Subcutaneous abdominal adipose tissue (tissue), 5 donors: ENCODE measurements at regions not wholly inside any gene's neighbourhood (a gene's known extent, or its start where the extent isn't known, plus 50 kb on each side); places are given as distances from the start of the nearest gene placed in this dataset.

Source experiments
- H3K27ac ChIP-seq: one replicate; pipeline ENCODE4 v1.7.0; 2013; ENCODE audit warnings: low read depth, mild to moderate bottlenecking, inconsistent platforms, low read length, moderate library complexity
- H3K27me3 ChIP-seq, 5 donors: one replicate each; pipeline ENCODE4 v1.7.0; 2013; ENCODE audit warnings: low read length in 5 of 5, inconsistent platforms in 1 of 5; ENCODE audit not compliant: control insufficient read depth in 5 of 5, insufficient read depth in 4 of 5
- H3K36me3 ChIP-seq, 5 donors: one replicate each; pipeline ENCODE4 v1.7.0; 2013; ENCODE audit warnings: low read length in 5 of 5; ENCODE audit not compliant: control insufficient read depth in 5 of 5, insufficient read depth in 5 of 5
- H3K4me1 ChIP-seq, 5 donors: one replicate each; pipeline ENCODE4 v1.7.0; 2013; ENCODE audit warnings: low read length in 5 of 5, mild to moderate bottlenecking in 3 of 5, moderate library complexity in 1 of 5; ENCODE audit not compliant: control insufficient read depth in 5 of 5, insufficient read depth in 5 of 5
- H3K4me3 ChIP-seq, 5 donors: one replicate each; pipeline ENCODE4 v1.7.0; 2013; ENCODE audit warnings: low read length in 5 of 5, low read depth in 1 of 5
- H3K9ac ChIP-seq, 5 donors: one replicate each; pipeline ENCODE4 v1.7.0; 2013; ENCODE audit warnings: low read length in 5 of 5, mild to moderate bottlenecking in 4 of 5, moderate library complexity in 3 of 5
- H3K9me3 ChIP-seq, 5 donors: one replicate each; pipeline ENCODE4 v1.7.0; 2013; ENCODE audit warnings: low read length in 5 of 5; ENCODE audit not compliant: control insufficient read depth in 5 of 5
- donor health status: healthy.
- donor health status: healthy.
- donor health status: healthy.
- donor health status: healthy.
- donor health status: healthy.

DNA sequence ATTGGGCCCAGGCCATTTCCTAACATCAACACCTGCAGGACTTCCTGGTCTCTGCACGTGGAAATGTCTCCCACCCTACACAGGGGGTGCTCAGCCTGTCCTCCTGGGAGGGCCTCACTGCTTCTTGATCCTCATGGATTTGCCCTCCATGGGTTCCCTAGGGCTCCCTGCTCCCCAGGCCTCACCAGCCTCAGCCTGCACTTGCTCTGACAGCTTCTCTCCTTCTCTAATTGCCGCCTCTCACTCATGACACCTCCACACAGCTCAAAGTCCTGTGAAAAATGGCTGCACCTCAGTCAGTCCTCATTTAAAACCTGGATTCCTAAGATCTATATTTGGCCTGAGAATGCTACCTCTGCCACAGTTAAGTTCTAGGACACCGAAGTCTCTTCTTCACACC is 130.6 kb downstream of the PXDC1 start:
- peaks cover 0 to 14% (median 3%) of the 10 kb centered on the region in 5 donors for H3K27me3 ChIP-seq
- no peak overlapping the region for H3K27ac ChIP-seq
- H3K4me1 ChIP-seq: no peaks in the 10 kb centered on the region
- no peak overlapping the region for H3K4me3 ChIP-seq
- no peak overlapping the region for H3K9ac ChIP-seq
- H3K36me3 ChIP-seq: no peaks in the 10 kb centered on the region
- no peaks in the 10 kb centered on the region for H3K9me3 ChIP-seq

DNA sequence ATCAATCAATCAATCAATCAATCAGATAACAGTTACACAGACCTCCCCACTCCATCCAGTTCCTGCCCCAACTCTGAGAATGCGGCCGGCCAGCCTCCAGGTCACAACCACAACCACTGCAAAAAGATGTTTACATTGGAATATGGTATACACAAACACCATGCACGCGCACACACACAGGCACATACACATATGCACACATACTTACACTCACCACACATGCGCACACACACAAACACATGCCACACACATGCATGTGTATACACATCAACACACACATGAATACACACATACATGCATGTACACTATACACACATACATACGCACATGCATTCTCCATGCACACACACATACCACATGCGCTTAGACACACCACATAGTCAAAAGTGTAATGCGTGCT is 131.1 kb downstream of the PXDC1 start:
- H3K27me3 ChIP-seq: peaks cover 0 to 11% (median 0%) of the 10 kb centered on the region in 5 donors
- H3K4me3 ChIP-seq: no peak overlapping the region
- no peak overlapping the region for H3K27ac ChIP-seq
- no peaks in the 10 kb centered on the region for H3K4me1 ChIP-seq
- no peaks in the 10 kb centered on the region for H3K9me3 ChIP-seq
- H3K9ac ChIP-seq: no peak overlapping the region
- no peaks in the 10 kb centered on the region for H3K36me3 ChIP-seq

DNA sequence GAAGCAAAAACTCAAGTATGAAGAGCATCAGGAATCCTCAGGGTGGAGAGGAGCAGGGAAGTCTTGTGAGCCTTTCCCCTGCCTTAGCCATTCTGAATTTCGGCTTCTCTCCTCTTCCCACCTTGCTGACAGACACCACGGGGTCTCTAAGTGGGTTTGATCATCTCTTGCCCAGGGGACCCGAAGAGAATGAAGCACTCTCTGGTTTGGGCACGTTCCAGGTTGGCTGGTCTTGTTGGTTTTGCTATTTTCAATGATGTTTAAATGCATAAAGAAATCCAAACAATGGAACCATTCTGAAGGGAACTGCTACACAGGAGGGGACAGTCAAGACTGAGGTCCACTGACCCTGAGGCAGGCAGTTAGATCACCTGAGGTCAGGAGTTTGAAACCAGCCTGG is 131.7 kb downstream of the PXDC1 start:
- Histone ChIP-seq H3K4me1 (no peaks in the 10 kb centered on the region), H3K9ac (no peak overlapping the region), H3K36me3 (no peaks in the 10 kb centered on the region), H3K4me3 (no peak overlapping the region), H3K27me3 (peaks cover 0 to 11% (median 0%) of the 10 kb centered on the region in 5 donors), H3K9me3 (no peaks in the 10 kb centered on the region), H3K27ac (no peak overlapping the region)

DNA sequence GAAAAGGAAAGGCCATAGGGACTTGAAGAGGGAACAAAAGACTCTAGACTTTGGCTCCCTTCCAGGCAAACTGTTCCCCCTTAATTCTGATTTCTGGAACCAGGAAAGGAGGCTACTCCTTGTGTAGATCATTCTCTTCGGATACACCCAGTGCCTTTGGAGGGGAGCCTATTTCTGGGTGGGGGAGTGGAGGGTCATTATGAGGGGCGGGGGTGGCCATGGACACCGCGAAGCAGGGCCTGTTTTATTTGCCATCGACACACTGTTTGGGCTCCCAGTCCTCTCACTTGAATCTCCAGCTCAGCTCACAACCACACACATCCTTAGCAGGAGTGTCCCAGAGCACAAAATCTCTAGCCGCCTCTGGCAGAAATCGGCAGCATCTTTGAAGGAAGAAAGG is 132.3 kb downstream of the PXDC1 start:
- no peaks in the 10 kb centered on the region for H3K9me3 ChIP-seq
- no peaks in the 10 kb centered on the region for H3K36me3 ChIP-seq
- peaks cover 0 to 10% (median 0%) of the 10 kb centered on the region in 5 donors for H3K27me3 ChIP-seq

DNA sequence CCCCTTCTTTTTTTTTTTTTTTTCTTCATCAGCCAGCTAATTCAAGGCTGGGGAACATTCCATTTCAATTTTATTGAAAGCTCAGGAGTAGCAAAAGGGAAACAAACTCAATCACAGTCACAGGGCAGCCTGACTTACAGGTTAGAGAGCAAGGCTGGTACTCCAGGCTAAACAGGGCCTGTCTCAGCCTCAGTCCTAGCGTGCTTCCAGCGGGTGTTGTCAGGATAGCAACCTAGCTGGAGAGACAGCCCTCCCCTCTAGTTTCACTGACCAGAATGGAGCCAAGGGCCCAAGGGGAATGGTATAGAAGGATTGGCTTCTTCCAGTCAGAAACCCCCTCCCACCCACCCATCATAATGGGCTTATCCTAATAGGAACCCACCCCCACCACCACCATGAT is 132.9 kb downstream of the PXDC1 start:
- H3K27ac ChIP-seq: no peak overlapping the region
- H3K36me3 ChIP-seq: no peaks in the 10 kb centered on the region
- H3K27me3 ChIP-seq: peaks cover 0 to 4% (median 0%) of the 10 kb centered on the region in 5 donors
- no peaks in the 10 kb centered on the region for H3K4me1 ChIP-seq
- no peak overlapping the region for H3K4me3 ChIP-seq
- H3K9me3 ChIP-seq: no peaks in the 10 kb centered on the region
- no peak overlapping the region for H3K9ac ChIP-seq

More for the DNA sequence above, 132.3 kb downstream of the PXDC1 start:
- Histone ChIP-seq H3K27ac (no peak overlapping the region), H3K4me3 (no peak overlapping the region), H3K9ac (no peak overlapping the region), H3K4me1 (no peaks in the 10 kb centered on the region)

DNA sequence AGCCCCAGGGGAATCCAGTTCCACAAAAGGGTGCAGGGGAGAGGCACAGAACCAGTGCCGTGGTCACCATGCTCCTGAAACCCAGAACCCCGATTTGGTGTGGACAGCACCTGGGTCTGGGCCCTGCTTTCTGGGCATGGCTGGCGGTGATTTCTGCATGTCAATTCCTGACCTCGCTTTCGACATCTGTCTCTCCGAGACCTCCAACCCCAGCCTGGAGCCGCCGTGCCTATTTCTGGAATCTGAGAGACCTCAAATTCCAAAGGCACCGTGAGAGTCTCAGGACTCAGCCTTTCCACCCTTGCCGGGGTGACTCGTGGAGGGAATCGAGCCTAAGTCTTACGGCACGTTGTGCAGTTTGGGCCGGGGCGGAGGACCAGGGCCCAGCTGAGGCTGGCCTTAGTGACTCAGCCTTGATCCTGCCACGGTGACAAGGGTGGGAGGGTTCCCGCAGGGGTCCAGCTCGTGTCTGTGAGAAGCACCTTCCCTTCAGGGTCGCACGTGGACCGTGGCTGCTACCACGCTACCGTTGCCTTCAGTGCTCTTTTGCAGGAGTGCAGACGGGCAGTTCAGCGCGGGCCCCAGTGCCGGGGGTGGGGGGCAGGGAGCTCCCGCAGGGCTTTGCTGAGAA is 133.7 kb downstream of the PXDC1 start:
- Histone ChIP-seq H3K4me3 (no peak overlapping the region), H3K27ac (no peak overlapping the region), H3K9ac (no peak overlapping the region), H3K27me3 (no peaks in the 10 kb centered on the region), H3K36me3 (no peaks in the 10 kb centered on the region), H3K4me1 (no peaks in the 10 kb centered on the region), H3K9me3 (no peaks in the 10 kb centered on the region)

DNA sequence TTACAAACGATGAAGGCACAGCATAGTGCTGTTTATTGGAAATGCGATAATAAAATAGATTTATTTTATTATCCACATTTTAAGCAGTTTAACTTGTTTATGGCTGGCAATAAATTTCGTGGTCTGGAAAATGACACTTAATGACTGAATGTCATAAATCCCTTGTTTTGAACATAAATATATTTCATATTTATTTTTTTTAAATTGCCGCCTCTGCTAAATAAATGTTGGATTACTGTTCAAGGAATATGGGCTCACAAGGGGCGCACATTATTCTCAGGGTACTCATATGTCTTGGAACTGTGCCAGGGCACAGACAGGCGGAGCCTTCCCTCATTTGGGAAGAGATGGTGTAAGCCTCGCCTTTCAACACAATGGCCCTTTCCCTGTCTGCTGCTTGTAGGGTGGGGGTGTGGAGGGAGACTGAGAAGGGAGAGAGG is 134.3 kb downstream of the PXDC1 start:
- Histone ChIP-seq H3K9ac (no peak overlapping the region), H3K4me3 (no peak overlapping the region), H3K9me3 (no peaks in the 10 kb centered on the region), H3K27me3 (no peaks in the 10 kb centered on the region), H3K4me1 (no peaks in the 10 kb centered on the region), H3K36me3 (no peaks in the 10 kb centered on the region), H3K27ac (no peak overlapping the region)

DNA sequence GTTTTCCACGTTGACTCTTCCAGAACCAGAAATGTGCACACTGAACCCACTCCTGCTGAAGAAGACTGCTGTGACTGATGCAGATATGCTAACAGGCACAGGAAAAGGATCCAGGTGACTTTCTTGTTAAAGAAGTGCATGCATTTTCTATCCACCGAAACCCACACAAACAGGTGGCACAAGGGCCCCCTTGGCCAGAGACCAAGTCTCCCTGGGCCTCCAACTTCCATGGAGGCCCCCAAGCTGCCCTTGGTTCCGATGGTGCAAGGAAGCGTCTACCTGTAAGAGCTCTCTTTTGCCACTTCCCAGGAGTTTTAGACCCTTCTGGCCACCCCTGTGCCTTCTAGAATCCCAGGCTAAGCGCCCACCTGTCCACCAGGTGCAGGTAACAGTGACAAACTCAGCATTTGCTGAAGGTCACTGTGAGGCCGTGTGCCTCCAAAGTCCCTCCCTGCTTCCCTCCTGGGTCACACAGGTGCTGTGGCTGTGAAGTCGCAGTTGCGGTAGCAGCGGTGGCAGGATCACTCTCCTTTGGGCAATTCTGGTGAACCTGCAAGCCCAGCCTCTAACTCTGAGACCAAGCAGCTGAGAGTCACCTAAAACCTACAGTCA is 134.8 kb downstream of the PXDC1 start:
- Histone ChIP-seq H3K27me3 (no peaks in the 10 kb centered on the region), H3K9ac (no peak overlapping the region), H3K36me3 (no peaks in the 10 kb centered on the region), H3K4me3 (no peak overlapping the region), H3K4me1 (no peaks in the 10 kb centered on the region), H3K9me3 (no peaks in the 10 kb centered on the region), H3K27ac (no peak overlapping the region)

- no peaks in the 10 kb centered on the region for H3K4me1 ChIP-seq
- no peaks in the 10 kb centered on the region for H3K36me3 ChIP-seq
- no peak overlapping the region for H3K9ac ChIP-seq
- H3K27me3 ChIP-seq: peaks cover 0 to 2% (median 0%) of the 10 kb centered on the region in 5 donors
- no peak overlapping the region for H3K4me3 ChIP-seq
- no peaks in the 10 kb centered on the region for H3K9me3 ChIP-seq
- H3K27ac ChIP-seq: no peak overlapping the region
Observed at GRCh38 chr6:3615391-3616380, 135.8 kb downstream of the PXDC1 start.

- Histone ChIP-seq H3K9me3 (no peaks in the 10 kb centered on the region), H3K4me1 (no peaks in the 10 kb centered on the region), H3K36me3 (no peaks in the 10 kb centered on the region), H3K4me3 (no peak overlapping the region), H3K27me3 (peaks cover 0 to 2% (median 0%) of the 10 kb centered on the region in 5 donors), H3K9ac (no peak overlapping the region), H3K27ac (no peak overlapping the region)
Observed at GRCh38 chr6:3614918-3615317, 136.6 kb downstream of the PXDC1 start.
